ENCODE measurements at regions not wholly inside any gene's neighbourhood (a gene's known extent, or its start where the extent isn't known, plus 50 kb on each side); places are given as distances from the start of the nearest gene placed in this dataset.
A peak's percentile ranks its signal among the peaks of the same experiment; 100 is the strongest.

DNA sequence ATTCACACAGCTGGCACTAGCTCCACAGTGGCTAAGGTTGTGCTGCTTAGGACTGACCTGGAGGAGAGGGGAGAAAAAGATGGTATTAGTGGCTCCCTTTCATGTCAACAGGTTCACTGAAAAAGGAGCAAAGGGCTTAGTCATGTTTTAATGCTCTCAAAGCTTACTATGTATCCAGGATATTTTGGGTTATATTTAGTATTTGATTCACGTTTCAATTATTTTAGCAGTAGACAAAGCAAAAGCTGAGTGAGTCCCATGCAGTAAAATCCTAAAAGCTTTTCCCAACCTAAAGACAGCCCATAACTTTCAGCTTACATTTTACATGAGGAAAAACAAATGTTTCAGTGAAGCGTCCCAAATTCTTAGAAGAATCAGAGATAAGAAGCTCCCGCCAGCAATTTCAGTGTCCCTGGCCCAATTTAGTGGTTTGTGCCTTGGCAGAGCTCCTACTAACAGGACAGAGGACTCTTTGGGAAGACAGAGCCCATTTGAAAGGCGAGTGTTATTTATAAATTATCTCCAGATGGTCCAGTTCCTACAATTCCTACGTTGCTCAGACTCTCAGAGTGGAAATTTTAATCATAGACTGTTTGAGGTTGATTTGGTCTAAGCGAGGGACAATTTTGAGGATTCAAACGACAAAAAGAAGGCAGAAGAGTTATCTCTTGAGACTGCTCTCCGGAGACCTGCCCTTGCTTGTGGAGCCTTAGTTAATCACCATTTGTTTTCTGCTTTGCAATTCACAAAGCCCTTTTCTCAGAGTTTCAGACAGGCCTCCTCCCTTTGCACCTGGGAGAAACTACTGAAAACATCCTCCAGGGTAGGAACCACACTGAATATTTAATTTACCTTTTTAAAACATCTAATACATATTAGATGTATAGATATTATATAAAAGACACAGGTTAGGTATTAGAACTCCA, 225.0 kb upstream of the ANKRD55 start:
- H3K4me3 ChIP-seq (ENCODE audit: control insufficient read depth in 1 of 2, extremely low read depth in 1 of 2, low read length in 1 of 2): no peak overlapping the region
- DNase-seq (no peak), ATAC-seq (replicated peaks in 1 of 4) (no peak)
- H3K4me3 Mint-ChIP-seq: no peak overlapping the region
- CTCF ChIA-PET: interaction anchor here (0.6 to 0.7 kb wide), 2 partner anchors 11 to 44 kb away, joined by 3 to 4 read pairs; no protein-coding TSS in a partner anchor
- no peaks in the 10 kb centered on the region for H3K27me3 Mint-ChIP-seq
- no peak overlapping the region for H3K27ac Mint-ChIP-seq
- H3K9me3 ChIP-seq: no peaks in the 10 kb centered on the region
- H3K36me3 ChIP-seq (ENCODE audit: control insufficient read depth in 2 of 2, extremely low read depth in 1 of 2, insufficient read depth in 1 of 2, low read length in 1 of 2): no peaks in the 10 kb centered on the region
- H3K4me1 ChIP-seq (ENCODE audit: control insufficient read depth in 1 of 2, extremely low read depth in 1 of 2, insufficient read depth in 2 of 2, low read length in 2 of 2): no peaks in the 10 kb centered on the region
- POLR2A ChIA-PET: interaction anchor here (0.6 kb wide), 2 partner anchors 20 to 97 kb away, joined by 3 to 4 read pairs; no protein-coding TSS in a partner anchor
- H3K27me3 ChIP-seq (replicated peaks in 1 of 2; ENCODE audit: control insufficient read depth in 2 of 2, extremely low read depth in 1 of 2, insufficient read depth in 2 of 2, low read length in 1 of 2): peaks cover 0 to 3% of the 10 kb centered on the region in 2 experiments
- 90% methylated on average over 5 of the region's 8 CpGs for WGBS (ENCODE audit: insufficient coverage)
- H3K4me1 Mint-ChIP-seq: peaks cover 0 to 6% (median 4%) of the 10 kb centered on the region in 3 donors
- H3K36me3 Mint-ChIP-seq: no peaks in the 10 kb centered on the region
- H3K27ac ChIP-seq (ENCODE audit: low read length): no peak overlapping the region
- H3K9me3 Mint-ChIP-seq: no peaks in the 10 kb centered on the region

DNA sequence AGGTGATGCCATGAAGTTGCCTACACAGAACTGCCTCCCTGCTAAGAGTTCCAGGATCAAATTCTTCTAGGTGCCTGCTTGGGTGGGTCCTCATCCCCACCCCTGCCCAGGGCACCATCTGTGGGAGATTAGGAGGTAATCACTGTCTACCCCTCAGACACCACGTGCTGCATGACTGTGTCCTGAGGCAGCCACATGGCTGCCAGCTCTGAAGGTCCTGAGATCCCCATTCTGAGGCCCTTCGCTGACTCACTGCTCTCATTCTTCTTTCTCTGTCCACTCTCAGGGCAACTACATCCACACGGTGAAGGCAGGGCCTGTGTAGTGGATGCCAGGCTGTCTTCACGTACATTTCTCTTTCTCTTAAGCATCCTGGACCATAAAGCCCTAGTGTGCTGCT, 222.9 kb upstream of the ANKRD55 start:
- 83% methylated on average over 3 of the region's 4 CpGs for WGBS (ENCODE audit: insufficient coverage)
- Histone ChIP-seq H3K4me3 (ENCODE audit: control insufficient read depth in 1 of 2, extremely low read depth in 1 of 2, low read length in 1 of 2) (no peak overlapping the region), H3K36me3 (ENCODE audit: control insufficient read depth in 2 of 2, extremely low read depth in 1 of 2, insufficient read depth in 1 of 2, low read length in 1 of 2) (no peaks in the 10 kb centered on the region), H3K27ac (ENCODE audit: low read length) (no peak overlapping the region), H3K4me1 (ENCODE audit: control insufficient read depth in 1 of 2, extremely low read depth in 1 of 2, insufficient read depth in 2 of 2, low read length in 2 of 2) (no peaks in the 10 kb centered on the region), H3K9me3 (no peaks in the 10 kb centered on the region), H3K27me3 (replicated peaks in 1 of 2; ENCODE audit: control insufficient read depth in 2 of 2, extremely low read depth in 1 of 2, insufficient read depth in 2 of 2, low read length in 1 of 2) (peaks cover 0 to 3% of the 10 kb centered on the region in 2 experiments)
- POLR2A ChIA-PET: no interaction called here
- H3K4me1 Mint-ChIP-seq: peaks cover 0 to 6% (median 4%) of the 10 kb centered on the region in 3 donors
- no peak for ATAC-seq (replicated peaks in 1 of 4)
- no peaks in the 10 kb centered on the region for H3K36me3 Mint-ChIP-seq
- H3K9me3 Mint-ChIP-seq: no peaks in the 10 kb centered on the region
- no peak for DNase-seq
- CTCF ChIA-PET: no interaction called here
- H3K27me3 Mint-ChIP-seq: no peaks in the 10 kb centered on the region
- H3K4me3 Mint-ChIP-seq: no peak overlapping the region
- H3K27ac Mint-ChIP-seq: no peak overlapping the region

DNA sequence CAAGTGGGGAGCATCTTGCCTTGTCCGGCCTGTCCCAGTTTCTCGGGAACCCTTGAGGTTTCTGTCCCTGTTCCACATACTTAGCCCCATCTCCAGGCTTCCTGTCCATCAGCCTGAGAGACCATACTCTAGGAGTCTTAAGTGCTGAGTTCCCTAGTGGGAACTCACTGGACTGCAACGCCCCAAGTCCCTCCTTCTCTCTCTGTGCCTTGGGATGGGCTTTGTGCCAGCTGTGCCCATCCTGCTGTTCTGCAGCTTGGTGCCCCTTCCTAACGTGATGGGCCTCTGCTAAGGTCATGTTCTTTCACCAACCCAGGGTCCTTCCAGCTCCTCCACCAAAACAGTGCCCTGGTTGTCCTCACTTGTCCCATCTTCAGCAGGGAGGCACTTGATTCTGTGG, 222.3 kb upstream of the ANKRD55 start:
- Histone ChIP-seq H3K27ac (ENCODE audit: low read length) (no peak overlapping the region), H3K4me1 (ENCODE audit: control insufficient read depth in 1 of 2, extremely low read depth in 1 of 2, insufficient read depth in 2 of 2, low read length in 2 of 2) (no peaks in the 10 kb centered on the region), H3K36me3 (ENCODE audit: control insufficient read depth in 2 of 2, extremely low read depth in 1 of 2, insufficient read depth in 1 of 2, low read length in 1 of 2) (no peaks in the 10 kb centered on the region), H3K4me3 (ENCODE audit: control insufficient read depth in 1 of 2, extremely low read depth in 1 of 2, low read length in 1 of 2) (no peak overlapping the region), H3K27me3 (replicated peaks in 1 of 2; ENCODE audit: control insufficient read depth in 2 of 2, extremely low read depth in 1 of 2, insufficient read depth in 2 of 2, low read length in 1 of 2) (peaks cover 0 to 3% of the 10 kb centered on the region in 2 experiments), H3K9me3 (no peaks in the 10 kb centered on the region)
- Mint-ChIP-seq H3K4me3 (no peak overlapping the region), H3K27me3 (no peaks in the 10 kb centered on the region), H3K4me1 (peaks cover 0 to 6% (median 4%) of the 10 kb centered on the region in 3 donors), H3K9me3 (no peaks in the 10 kb centered on the region), H3K36me3 (no peaks in the 10 kb centered on the region), H3K27ac (no peak overlapping the region)
- POLR2A ChIA-PET: no interaction called here
- WGBS (ENCODE audit: insufficient coverage): 88% methylated on average over 4 of the region's 4 CpGs
- ATAC-seq (replicated peaks in 1 of 4) (no peak), DNase-seq (no peak)
- CTCF ChIA-PET: no interaction called here

DNA sequence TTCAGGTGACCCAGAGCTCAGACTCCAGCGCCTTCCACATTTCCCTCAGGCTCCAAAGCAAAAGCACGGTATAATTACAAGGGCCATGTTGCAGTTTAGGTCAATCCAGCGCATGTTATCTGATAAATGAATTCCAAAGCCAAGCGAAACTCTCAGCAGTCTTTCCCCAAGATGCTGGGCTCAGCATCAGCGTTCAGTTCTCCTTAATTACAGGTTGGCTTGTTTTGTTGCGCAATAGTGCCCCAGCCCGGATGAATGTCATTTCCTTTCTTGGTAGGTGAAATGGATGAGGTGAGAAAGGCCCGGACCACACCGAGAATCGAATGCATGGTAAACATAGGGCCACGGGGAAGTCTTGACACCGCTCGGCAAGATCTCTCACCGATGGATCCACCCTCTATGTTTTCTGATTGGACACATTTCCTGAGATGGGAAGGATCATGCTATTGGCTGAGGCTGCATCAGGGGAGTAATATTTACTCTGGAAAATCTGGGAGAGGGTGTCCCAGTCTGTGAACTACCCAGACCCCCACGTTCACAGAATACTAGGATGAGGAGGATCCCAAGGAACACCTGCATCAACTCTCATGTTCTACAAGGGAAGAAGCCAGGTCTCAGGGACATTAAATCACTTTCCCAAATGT, 221.2 kb upstream of the ANKRD55 start:
- POLR2A ChIA-PET: no interaction called here
- CTCF ChIA-PET: no interaction called here
- Mint-ChIP-seq H3K4me1 (peaks cover 0 to 6% (median 4%) of the 10 kb centered on the region in 3 donors), H3K9me3 (no peaks in the 10 kb centered on the region), H3K27me3 (no peaks in the 10 kb centered on the region), H3K36me3 (no peaks in the 10 kb centered on the region), H3K27ac (no peak overlapping the region), H3K4me3 (no peak overlapping the region)
- Histone ChIP-seq H3K4me3 (ENCODE audit: control insufficient read depth in 1 of 2, extremely low read depth in 1 of 2, low read length in 1 of 2) (no peak overlapping the region), H3K9me3 (no peaks in the 10 kb centered on the region), H3K4me1 (ENCODE audit: control insufficient read depth in 1 of 2, extremely low read depth in 1 of 2, insufficient read depth in 2 of 2, low read length in 2 of 2) (no peaks in the 10 kb centered on the region), H3K27ac (ENCODE audit: low read length) (no peak overlapping the region), H3K27me3 (replicated peaks in 1 of 2; ENCODE audit: control insufficient read depth in 2 of 2, extremely low read depth in 1 of 2, insufficient read depth in 2 of 2, low read length in 1 of 2) (peaks cover 0 to 3% of the 10 kb centered on the region in 2 experiments), H3K36me3 (ENCODE audit: control insufficient read depth in 2 of 2, extremely low read depth in 1 of 2, insufficient read depth in 1 of 2, low read length in 1 of 2) (no peaks in the 10 kb centered on the region)
- DNase-seq (peak in 8 of 35 experiments; percentile 0 to 14 (median 4)), ATAC-seq (replicated peaks in 1 of 4) (peak in 1 of 4 experiments; percentile 38)
- WGBS (ENCODE audit: insufficient coverage): 88% methylated on average over 8 of the region's 15 CpGs

DNA sequence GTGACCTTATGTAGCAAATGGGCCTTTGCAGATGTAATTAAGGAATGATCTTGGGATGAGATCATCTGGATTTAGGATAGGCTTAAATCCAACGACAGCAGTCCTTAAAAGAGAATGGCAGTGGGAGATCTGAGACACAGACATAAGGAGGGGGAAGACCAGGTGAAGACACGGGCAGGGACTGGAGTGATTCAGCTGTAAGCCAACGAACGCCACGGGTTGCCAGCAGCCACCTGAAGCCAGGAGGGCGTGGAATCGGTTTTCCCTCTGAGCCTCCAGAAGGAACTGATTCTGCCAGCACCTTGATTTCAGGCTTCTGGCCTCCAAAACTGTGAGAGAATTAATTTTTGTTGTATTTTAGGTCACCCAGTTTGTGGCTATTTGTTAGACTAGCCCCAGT, 218.6 kb upstream of the ANKRD55 start:
- POLR2A ChIA-PET: no interaction called here
- H3K4me1 ChIP-seq (ENCODE audit: control insufficient read depth in 1 of 2, extremely low read depth in 1 of 2, insufficient read depth in 2 of 2, low read length in 2 of 2): no peaks in the 10 kb centered on the region
- CTCF ChIA-PET: interaction anchor here (0.5 to 0.7 kb wide), 2 partner anchors 58 to 291 kb away, joined by 3 to 10 read pairs; no protein-coding TSS in a partner anchor
- Mint-ChIP-seq H3K4me1 (peaks cover 0 to 7% (median 6%) of the 10 kb centered on the region in 3 donors), H3K27ac (no peak overlapping the region), H3K36me3 (no peaks in the 10 kb centered on the region), H3K9me3 (no peaks in the 10 kb centered on the region), H3K4me3 (no peak overlapping the region), H3K27me3 (no peaks in the 10 kb centered on the region)
- DNase-seq (no peak), ATAC-seq (replicated peaks in 1 of 4) (no peak)
- no peak overlapping the region for H3K27ac ChIP-seq (ENCODE audit: low read length)
- no peaks in the 10 kb centered on the region for H3K36me3 ChIP-seq (ENCODE audit: control insufficient read depth in 2 of 2, extremely low read depth in 1 of 2, insufficient read depth in 1 of 2, low read length in 1 of 2)
- no peaks in the 10 kb centered on the region for H3K9me3 ChIP-seq
- peaks cover 0 to 3% of the 10 kb centered on the region in 2 experiments for H3K27me3 ChIP-seq (replicated peaks in 1 of 2; ENCODE audit: control insufficient read depth in 2 of 2, extremely low read depth in 1 of 2, insufficient read depth in 2 of 2, low read length in 1 of 2)
- no peak overlapping the region for H3K4me3 ChIP-seq (ENCODE audit: control insufficient read depth in 1 of 2, extremely low read depth in 1 of 2, low read length in 1 of 2)
- WGBS (ENCODE audit: insufficient coverage): 83% methylated on average over 7 of the region's 7 CpGs

DNA sequence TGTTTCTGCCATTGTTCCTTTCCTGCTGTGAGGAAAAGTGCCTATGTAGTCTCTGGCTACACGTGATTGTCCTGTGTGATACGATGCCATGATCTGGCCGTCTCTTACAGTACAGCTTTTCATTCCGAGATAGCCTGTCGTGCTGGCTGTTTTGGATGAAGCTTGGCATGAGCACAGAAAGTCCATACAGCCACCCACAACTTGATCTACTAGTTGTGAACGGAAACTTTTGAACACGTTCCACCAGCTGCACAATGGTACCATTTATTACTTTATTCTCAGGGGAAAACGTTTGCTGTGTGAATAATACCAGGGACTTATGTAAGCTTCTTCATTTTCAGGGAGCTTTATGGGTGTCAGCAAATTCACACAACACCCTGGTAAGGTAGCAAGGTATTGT, 217.6 kb upstream of the ANKRD55 start:
- H3K4me1 ChIP-seq (ENCODE audit: control insufficient read depth in 1 of 2, extremely low read depth in 1 of 2, insufficient read depth in 2 of 2, low read length in 2 of 2): no peaks in the 10 kb centered on the region
- H3K9me3 ChIP-seq: no peaks in the 10 kb centered on the region
- Mint-ChIP-seq H3K27ac (no peak overlapping the region), H3K36me3 (no peaks in the 10 kb centered on the region), H3K4me1 (peaks cover 0 to 7% (median 6%) of the 10 kb centered on the region in 3 donors), H3K9me3 (no peaks in the 10 kb centered on the region), H3K4me3 (no peak overlapping the region), H3K27me3 (no peaks in the 10 kb centered on the region)
- no peak overlapping the region for H3K4me3 ChIP-seq (ENCODE audit: control insufficient read depth in 1 of 2, extremely low read depth in 1 of 2, low read length in 1 of 2)
- H3K36me3 ChIP-seq (ENCODE audit: control insufficient read depth in 2 of 2, extremely low read depth in 1 of 2, insufficient read depth in 1 of 2, low read length in 1 of 2): no peaks in the 10 kb centered on the region
- WGBS (ENCODE audit: insufficient coverage): 76% methylated on average over 5 of the region's 8 CpGs
- H3K27me3 ChIP-seq (replicated peaks in 1 of 2; ENCODE audit: control insufficient read depth in 2 of 2, extremely low read depth in 1 of 2, insufficient read depth in 2 of 2, low read length in 1 of 2): no peaks in the 10 kb centered on the region
- CTCF ChIA-PET: no interaction called here
- DNase-seq (no peak), ATAC-seq (replicated peaks in 1 of 4) (no peak)
- POLR2A ChIA-PET: no interaction called here
- H3K27ac ChIP-seq (ENCODE audit: low read length): no peak overlapping the region
